Esophagus squamous epithelium (tissue), 5 donors: ENCODE measurements at regions not wholly inside any gene's neighbourhood (a gene's known extent, or its start where the extent isn't known, plus 50 kb on each side); places are given as distances from the start of the nearest gene placed in this dataset.

Experiments used
- DNase-seq: peaks from one replicate; lab custom pipeline; 2025; lab: John Stamatoyannopoulos, UW
- H3K27ac ChIP-seq, 4 donors: fragments of 200-600 bp; sonication (generic); one replicate each; pipeline ENCODE4 v1.5.1; 2016 to 2019; ENCODE audit warnings: mild to moderate bottlenecking in 1 of 4
- H3K27me3 ChIP-seq, 4 donors: fragments of 200-600 bp; sonication (generic); 1 replicate in 3 of 4; 2 replicates in 1 of 4; pipeline versions ENCODE4 v1.5.1 to v1.6.0; 2017 to 2021; ENCODE audit warnings: antibody characterized with exemption in 1 of 4
- H3K36me3 ChIP-seq, 3 donors: fragments of 200-600 bp; sonication (generic); one replicate each; pipeline ENCODE4 v1.5.1; 2016 to 2019
- H3K4me1 ChIP-seq, 3 donors: fragments of 200-600 bp; sonication (generic); one replicate each; pipeline ENCODE4 v1.5.1; 2017 to 2019
- H3K4me3 ChIP-seq, 4 donors: fragments of 200-600 bp; sonication (generic); 1 replicate in 3 of 4; 2 replicates in 1 of 4; pipeline ENCODE4 v1.5.1; 2016 to 2019; ENCODE audit warnings: mild to moderate bottlenecking in 2 of 4, moderate library complexity in 1 of 4
- H3K9me3 ChIP-seq, 3 donors: fragments of 200-600 bp; sonication (generic); one replicate each; pipeline ENCODE4 v1.5.1; 2016 to 2019
- CTCF ChIP-seq, 6 experiments: fragments of 450-650 bp in 4 of 6; fragments of 200-600 bp in 2 of 6; sonication (generic) in 2 of 6; IDR thresholded peaks; one replicate each; pipeline ENCODE4 v1.5.1; 2016 to 2019; ENCODE audit warnings: antibody characterized with exemption in 6 of 6, mild to moderate bottlenecking in 4 of 6, moderate library complexity in 4 of 6
- POLR2A ChIP-seq, 4 donors: fragments of 450-650 bp; IDR thresholded peaks; one replicate each; pipeline ENCODE4 v1.6.1; 2017; ENCODE audit warnings: antibody characterized with exemption in 4 of 4, mild to moderate bottlenecking in 4 of 4, moderate library complexity in 3 of 4
- WGBS, 2 donors: methylation state at CpG; one replicate each; pipeline ENCODE4 v1.1.5; 2018; 5-methylcytosine and 5-hydroxymethylcytosine counted together
- intact Hi-C: fragments of 100-400 bp; cut with DNase I; formaldehyde crosslinking; loops from one replicate; pipeline ENCODE4 v1.15.0; 2022
- donor health status: DM: yes; HTN: yes; CAD: no.

- Histone ChIP-seq H3K4me1 (peaks cover 0 to 4% (median 4%) of the 10 kb centered on the region in 3 donors), H3K27me3 (peaks cover 0 to 15% (median 0%) of the 10 kb centered on the region in 4 donors), H3K27ac (no peak overlapping the region), H3K9me3 (no peaks in the 10 kb centered on the region), H3K4me3 (no peak overlapping the region), H3K36me3 (no peaks in the 10 kb centered on the region)
- WGBS, 2 donors, result 69 to 79% methylated on average over 3 of the region's 3 CpGs
- intact Hi-C loops, result no loop called here
- DNase-seq, result no peak
- TF ChIP-seq CTCF (IDR thresholded peaks at IDR 0.05), result no peak
- TF ChIP-seq POLR2A (IDR thresholded peaks at IDR 0.05), result no peak
Measured at GRCh38 chr10:113354711-113355110, 198.1 kb upstream of the HABP2 start.

- Histone ChIP-seq H3K4me1 (peaks cover 0 to 6% (median 4%) of the 10 kb centered on the region in 3 donors), H3K9me3 (no peaks in the 10 kb centered on the region), H3K4me3 (no peak overlapping the region), H3K27ac (peak overlapping the region in 3 of 4 donors; percentile 4 to 55 (median 30)), H3K27me3 (peaks cover 0 to 15% (median 0%) of the 10 kb centered on the region in 4 donors), H3K36me3 (no peaks in the 10 kb centered on the region)
- DNase-seq, result no peak
- TF ChIP-seq CTCF (IDR thresholded peaks at IDR 0.05), result no peak
- TF ChIP-seq POLR2A (IDR thresholded peaks at IDR 0.05), result no peak
- intact Hi-C loops, result no loop called here
- WGBS, 2 donors, result 32 to 55% methylated on average over 5 of the region's 5 CpGs
Measured at GRCh38 chr10:113356794-113357680, 195.8 kb upstream of the HABP2 start.

- Histone ChIP-seq H3K4me3 (no peak overlapping the region), H3K9me3 (no peaks in the 10 kb centered on the region), H3K27ac (peak overlapping the region in 1 of 4 donors; percentile 30), H3K4me1 (peaks cover 0 to 14% (median 4%) of the 10 kb centered on the region in 3 donors), H3K27me3 (peaks cover 0 to 10% (median 0%) of the 10 kb centered on the region in 4 donors), H3K36me3 (no peaks in the 10 kb centered on the region)
- no peak for DNase-seq
- WGBS, 2 donors, result 82 to 88% methylated on average over 17 to 18 of the region's 18 CpGs
- TF ChIP-seq POLR2A (IDR thresholded peaks at IDR 0.05) (no peak), CTCF (IDR thresholded peaks at IDR 0.05) (no peak)
- intact Hi-C loops, result no loop called here
Measured at GRCh38 chr10:113357681-113358300, 195.1 kb upstream of the HABP2 start.

- Histone ChIP-seq H3K4me3 (no peak overlapping the region), H3K9me3 (no peaks in the 10 kb centered on the region), H3K27ac (no peak overlapping the region), H3K27me3 (peaks cover 0 to 6% (median 0%) of the 10 kb centered on the region in 4 donors), H3K4me1 (peaks cover 0 to 16% (median 4%) of the 10 kb centered on the region in 3 donors), H3K36me3 (no peaks in the 10 kb centered on the region)
- TF ChIP-seq CTCF (IDR thresholded peaks at IDR 0.05), result no peak
- no peak for DNase-seq
- intact Hi-C loops, result no loop called here
Measured at GRCh38 chr10:113359655-113360054, 193.2 kb upstream of the HABP2 start.

GRCh38 chr10:113360870-113361269, 192.0 kb upstream of the HABP2 start:
- H3K27ac ChIP-seq, result no peak overlapping the region
- H3K4me1 ChIP-seq, result peaks cover 0 to 16% (median under 1%) of the 10 kb centered on the region in 3 donors
- peaks cover 0 to 3% (median 0%) of the 10 kb centered on the region in 4 donors for H3K27me3 ChIP-seq
- no peaks in the 10 kb centered on the region for H3K36me3 ChIP-seq
- no peak overlapping the region for H3K4me3 ChIP-seq
- intact Hi-C loops, result no loop called here
- WGBS, 2 donors, result 55 to 61% methylated on average over 4 of the region's 4 CpGs
- TF ChIP-seq CTCF (IDR thresholded peaks at IDR 0.05), result no peak
- no peak for TF ChIP-seq POLR2A (IDR thresholded peaks at IDR 0.05)
- H3K9me3 ChIP-seq, result peaks cover 0 to 5% (median 0%) of the 10 kb centered on the region in 3 donors
- DNase-seq, result no peak
